NB4 (cell line): ENCODE measurements at regions not wholly inside any gene's neighbourhood (a gene's known extent, or its start where the extent isn't known, plus 50 kb on each side); places are given as distances from the start of the nearest gene placed in this dataset.

ENCODE experiments used
- DNase-seq: peaks from one replicate; pipeline ENCODE4 v3.0.0; 2010; ENCODE audit warnings: low read depth
- H3K4me3 ChIP-seq: one replicate; pipeline ENCODE4 v1.5.1; 2011; ENCODE audit warnings: mild to moderate bottlenecking, low read depth, low read length, moderate library complexity
- CTCF ChIP-seq: IDR thresholded peaks from one replicate; pipeline ENCODE4 v1.5.1; 2012; ENCODE audit warnings: low read depth, low read length
- MAX ChIP-seq: IDR thresholded peaks from 2 replicates; pipeline ENCODE4 v1.6.1; 2011; ENCODE audit warnings: low read depth, low read length
- MYC ChIP-seq: IDR thresholded peaks from 2 replicates; pipeline ENCODE4 v1.6.1; 2011; ENCODE audit warnings: low read depth, low read length
- POLR2A ChIP-seq: IDR thresholded peaks from 2 replicates; pipeline ENCODE4 v1.6.1; 2011; ENCODE audit warnings: mild to moderate bottlenecking; ENCODE audit not compliant: insufficient read length; ENCODE audit errors: extremely low read depth

- H3K4me3 ChIP-seq = no peak overlapping the region
- TF ChIP-seq POLR2A (no peak), MYC (no peak), CTCF (no peak), MAX (no peak)
- DNase-seq = no peak
Observed at GRCh38 chr6:117072781-117073180, 192.6 kb upstream of the VGLL2 start.

GRCh38 chr6:117074672-117075071, 190.7 kb upstream of the VGLL2 start:
- DNase-seq = no peak
- no peak overlapping the region for H3K4me3 ChIP-seq
- TF ChIP-seq POLR2A (no peak), CTCF (no peak), MAX (no peak), MYC (no peak)

GRCh38 chr6:117075218-117075617, 190.1 kb upstream of the VGLL2 start:
- DNase-seq = no peak
- H3K4me3 ChIP-seq = no peak overlapping the region
- TF ChIP-seq MYC (no peak), CTCF (no peak), POLR2A (no peak), MAX (no peak)

- TF ChIP-seq MAX = no peak
- no peak for TF ChIP-seq POLR2A
- no peak for TF ChIP-seq CTCF
- TF ChIP-seq MYC = no peak
- no peak overlapping the region for H3K4me3 ChIP-seq
- DNase-seq = no peak
Observed at GRCh38 chr6:117076076-117076475, 189.3 kb upstream of the VGLL2 start.

- TF ChIP-seq CTCF = no peak
- TF ChIP-seq POLR2A = no peak
- TF ChIP-seq MAX = no peak
- TF ChIP-seq MYC = no peak
- H3K4me3 ChIP-seq = no peak overlapping the region
- no peak for DNase-seq
Observed at GRCh38 chr6:117077300-117077699, 188.1 kb upstream of the VGLL2 start.

- DNase-seq = no peak
- TF ChIP-seq POLR2A (no peak), MYC (no peak), CTCF (no peak), MAX (no peak)
- no peak overlapping the region for H3K4me3 ChIP-seq
Observed at GRCh38 chr6:117078624-117079023, 186.7 kb upstream of the VGLL2 start.
